ENCODE measurements at regions not wholly inside any gene's neighbourhood (a gene's known extent, or its start where the extent isn't known, plus 50 kb on each side); places are given as distances from the start of the nearest gene placed in this dataset.
A peak's percentile ranks its signal among the peaks of the same experiment; 100 is the strongest.

- ATAC-seq (ENCODE audit: insufficient read depth, low read depth) (peak; percentile 69), DNase-seq (peak; percentile 50)
- Histone ChIP-seq H3K36me3 (ENCODE audit: insufficient read depth, low read length) (no peaks in the 10 kb centered on the region), H3K9me3 (ENCODE audit: insufficient read depth, low read length, severe bottlenecking) (no peaks in the 10 kb centered on the region), H3K27ac (ENCODE audit: low read length) (peak overlapping the region; percentile 77), H2AFZ (ENCODE audit: low read depth, low read length) (no peak overlapping the region), H3K27me3 (ENCODE audit: insufficient read depth, low read length, poor library complexity) (no peaks in the 10 kb centered on the region), H3K79me2 (ENCODE audit: insufficient read depth, low read length) (no peaks in the 10 kb centered on the region; the same call in 1 of the 2 replicates), H3K9ac (ENCODE audit: low read depth, low read length) (peak overlapping the region; percentile 34), H3K4me2 (ENCODE audit: insufficient read depth, low read length) (peak overlapping the region; percentile 34), H3K4me1 (ENCODE audit: insufficient read depth, low read length) (peaks cover 61% of the 10 kb centered on the region), H4K20me1 (ENCODE audit: insufficient read depth, low read length) (peaks cover 4% of the 10 kb centered on the region; the same call in 1 of the 2 replicates), H3K4me3 (ENCODE audit: low read depth in 1 of 2, low read length in 2 of 2) (no peak overlapping the region)
- no peak for TF ChIP-seq CTCF (IDR thresholded peaks at IDR 0.05; ENCODE audit: borderline replicate concordance, extremely low read depth, low read length, poor library complexity, severe bottlenecking)
- no peak for TF ChIP-seq EZH2 (IDR thresholded peaks at IDR 0.05; ENCODE audit: borderline replicate concordance, low read depth, low read length, severe bottlenecking)
These were observed 558.2 kb upstream of the DIPK2B start for GRCh38 chrX:45758738-45759397.

- Histone ChIP-seq H3K4me3 (ENCODE audit: low read depth in 1 of 2, low read length in 2 of 2) (no peak overlapping the region), H3K27ac (ENCODE audit: low read length) (peak overlapping the region; percentile 77), H3K79me2 (ENCODE audit: insufficient read depth, low read length) (no peaks in the 10 kb centered on the region; the same call in 1 of the 2 replicates), H3K9me3 (ENCODE audit: insufficient read depth, low read length, severe bottlenecking) (no peaks in the 10 kb centered on the region), H2AFZ (ENCODE audit: low read depth, low read length) (no peak overlapping the region; the same call in 1 of the 2 replicates), H3K4me1 (ENCODE audit: insufficient read depth, low read length) (peaks cover 66% of the 10 kb centered on the region), H3K4me2 (ENCODE audit: insufficient read depth, low read length) (peak overlapping the region; percentile 34), H4K20me1 (ENCODE audit: insufficient read depth, low read length) (peaks cover 4% of the 10 kb centered on the region; the same call in 1 of the 2 replicates), H3K9ac (ENCODE audit: low read depth, low read length) (peak overlapping the region; percentile 34), H3K36me3 (ENCODE audit: insufficient read depth, low read length) (no peaks in the 10 kb centered on the region), H3K27me3 (ENCODE audit: insufficient read depth, low read length, poor library complexity) (no peaks in the 10 kb centered on the region)
- peak; percentile 68 for DNase-seq
- no peak for TF ChIP-seq CTCF (IDR thresholded peaks at IDR 0.05; ENCODE audit: borderline replicate concordance, extremely low read depth, low read length, poor library complexity, severe bottlenecking)
- no peak for TF ChIP-seq EZH2 (IDR thresholded peaks at IDR 0.05; ENCODE audit: borderline replicate concordance, low read depth, low read length, severe bottlenecking)
- peak; percentile 77 for ATAC-seq (ENCODE audit: insufficient read depth, low read depth)
These were observed 557.6 kb upstream of the DIPK2B start for GRCh38 chrX:45758319-45758718.

- no peak for DNase-seq
- H4K20me1 ChIP-seq (ENCODE audit: insufficient read depth, low read length) = peaks cover 4% of the 10 kb centered on the region; the same call in 1 of the 2 replicates
- H3K4me1 ChIP-seq (ENCODE audit: insufficient read depth, low read length) = peaks cover 64% of the 10 kb centered on the region
- H3K4me3 ChIP-seq (ENCODE audit: low read depth in 1 of 2, low read length in 2 of 2) = no peak overlapping the region
- no peak overlapping the region for H3K9ac ChIP-seq (ENCODE audit: low read depth, low read length)
- H3K4me2 ChIP-seq (ENCODE audit: insufficient read depth, low read length) = no peak overlapping the region; the same call in 1 of the 2 replicates
- peak overlapping the region; percentile 77 for H3K27ac ChIP-seq (ENCODE audit: low read length)
- H3K36me3 ChIP-seq (ENCODE audit: insufficient read depth, low read length) = no peaks in the 10 kb centered on the region
- H3K79me2 ChIP-seq (ENCODE audit: insufficient read depth, low read length) = 0 out of 2 replicates have a peak, but pooled peaks cover 2% of the 10 kb centered on the region
- no peaks in the 10 kb centered on the region for H3K27me3 ChIP-seq (ENCODE audit: insufficient read depth, low read length, poor library complexity)
- no peaks in the 10 kb centered on the region for H3K9me3 ChIP-seq (ENCODE audit: insufficient read depth, low read length, severe bottlenecking)
- ATAC-seq (ENCODE audit: insufficient read depth, low read depth) = no peak
- TF ChIP-seq CTCF (IDR thresholded peaks at IDR 0.05; ENCODE audit: borderline replicate concordance, extremely low read depth, low read length, poor library complexity, severe bottlenecking) (no peak), EZH2 (IDR thresholded peaks at IDR 0.05; ENCODE audit: borderline replicate concordance, low read depth, low read length, severe bottlenecking) (no peak)
- no peak overlapping the region for H2AFZ ChIP-seq (ENCODE audit: low read depth, low read length)
These were observed 556.6 kb upstream of the DIPK2B start for GRCh38 chrX:45757272-45757671.
